ENCODE measurements at regions not wholly inside any gene's neighbourhood (a gene's known extent, or its start where the extent isn't known, plus 50 kb on each side); places are given as distances from the start of the nearest gene placed in this dataset.

- TF ChIP-seq CTCF (IDR thresholded peaks at IDR 0.05) (no peak), POLR2A (IDR thresholded peaks at IDR 0.05) (no peak)
Measured at GRCh38 chr18:29501952-29502351, 1325.0 kb upstream of the CDH2 start.

Measured in lower leg skin (tissue), 3 donors.